ENCODE measurements at regions not wholly inside any gene's neighbourhood (a gene's known extent, or its start where the extent isn't known, plus 50 kb on each side); places are given as distances from the start of the nearest gene placed in this dataset.
A peak's percentile ranks its signal among the peaks of the same experiment; 100 is the strongest.

DNA sequence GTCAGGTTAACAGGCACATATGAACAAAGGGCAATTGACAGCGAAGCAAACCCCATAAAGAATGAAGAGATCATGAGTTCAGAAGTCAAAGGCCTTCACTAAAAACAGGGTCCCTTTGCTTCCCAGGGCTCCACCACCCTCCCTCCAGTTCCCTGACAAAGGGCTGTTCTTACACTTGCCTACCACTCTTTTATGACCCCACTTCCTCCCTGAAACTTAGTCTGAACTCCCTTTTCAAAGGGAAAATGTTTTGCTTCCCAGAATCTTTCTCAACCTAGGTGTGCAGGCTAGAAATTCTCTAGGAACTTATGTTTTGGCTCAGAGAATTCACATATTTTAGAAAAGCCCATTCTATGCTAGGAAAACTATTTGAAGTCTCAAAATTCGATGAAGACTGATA lies 86.0 kb upstream of the ITGA4 start:
- H3K27me3 ChIP-seq, result no peaks in the 10 kb centered on the region
- no peak for DNase-seq
- no peak overlapping the region for H3K4me3 ChIP-seq
- H3K9me3 ChIP-seq, result no peaks in the 10 kb centered on the region
- no peak overlapping the region for H3K27ac ChIP-seq
- TF ChIP-seq, protein P1, sequence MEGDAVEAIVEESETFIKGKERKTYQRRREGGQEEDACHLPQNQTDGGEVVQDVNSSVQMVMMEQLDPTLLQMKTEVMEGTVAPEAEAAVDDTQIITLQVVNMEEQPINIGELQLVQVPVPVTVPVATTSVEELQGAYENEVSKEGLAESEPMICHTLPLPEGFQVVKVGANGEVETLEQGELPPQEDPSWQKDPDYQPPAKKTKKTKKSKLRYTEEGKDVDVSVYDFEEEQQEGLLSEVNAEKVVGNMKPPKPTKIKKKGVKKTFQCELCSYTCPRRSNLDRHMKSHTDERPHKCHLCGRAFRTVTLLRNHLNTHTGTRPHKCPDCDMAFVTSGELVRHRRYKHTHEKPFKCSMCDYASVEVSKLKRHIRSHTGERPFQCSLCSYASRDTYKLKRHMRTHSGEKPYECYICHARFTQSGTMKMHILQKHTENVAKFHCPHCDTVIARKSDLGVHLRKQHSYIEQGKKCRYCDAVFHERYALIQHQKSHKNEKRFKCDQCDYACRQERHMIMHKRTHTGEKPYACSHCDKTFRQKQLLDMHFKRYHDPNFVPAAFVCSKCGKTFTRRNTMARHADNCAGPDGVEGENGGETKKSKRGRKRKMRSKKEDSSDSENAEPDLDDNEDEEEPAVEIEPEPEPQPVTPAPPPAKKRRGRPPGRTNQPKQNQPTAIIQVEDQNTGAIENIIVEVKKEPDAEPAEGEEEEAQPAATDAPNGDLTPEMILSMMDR (IDR thresholded peaks at IDR 0.05), result no peak
- no peak for TF ChIP-seq POLR2A (IDR thresholded peaks at IDR 0.05)
- ATAC-seq, result no peak
- no peaks in the 10 kb centered on the region for H3K4me1 ChIP-seq
- intact Hi-C loops (cut with DNase I), result no loop called here
- no peaks in the 10 kb centered on the region for H3K36me3 ChIP-seq (replicated peaks in 1 of 2; ENCODE audit: insufficient read depth in 1 of 2, low read depth in 2 of 2)
- 63 to 79% methylated on average over 2 of the region's 2 CpGs for WGBS, 2 donors

GRCh38 chr2:181371782-181372645 lies 85.2 kb upstream of the ITGA4 start:
- Histone ChIP-seq H3K27ac (no peak overlapping the region), H3K27me3 (no peaks in the 10 kb centered on the region), H3K36me3 (replicated peaks in 1 of 2; ENCODE audit: insufficient read depth in 1 of 2, low read depth in 2 of 2) (no peaks in the 10 kb centered on the region), H3K4me3 (no peak overlapping the region), H3K4me1 (no peaks in the 10 kb centered on the region), H3K9me3 (no peaks in the 10 kb centered on the region)
- TF ChIP-seq POLR2A (IDR thresholded peaks at IDR 0.05), result no peak
- TF ChIP-seq, protein P1 (IDR thresholded peaks at IDR 0.05), result no peak
- DNase-seq (peak in 1 of 4 donors; percentile 2), ATAC-seq (no peak)
- 12 to 19% methylated on average over 2 of the region's 2 CpGs for WGBS, 2 donors
- intact Hi-C loops (cut with DNase I), result no loop called here

DNA sequence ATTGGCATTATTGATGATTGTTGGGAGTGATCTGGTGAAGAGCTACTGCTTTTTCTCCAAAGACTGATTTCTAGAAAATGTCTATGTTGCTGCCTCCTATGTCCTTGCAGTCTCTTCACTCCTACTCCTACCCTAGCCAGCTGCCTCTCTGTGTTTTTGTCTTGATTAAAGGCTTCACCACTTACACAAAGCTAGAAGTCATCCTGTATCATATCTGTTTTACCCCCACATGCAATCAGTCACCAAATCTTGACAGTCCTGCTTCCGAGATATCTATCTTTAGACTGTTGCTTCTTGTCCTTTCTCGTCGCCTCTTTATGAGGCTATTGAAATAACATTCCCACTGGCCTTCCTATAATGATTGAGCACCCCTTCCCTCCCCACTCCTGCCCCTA lies 84.5 kb upstream of the ITGA4 start:
- intact Hi-C loops (cut with DNase I), result no loop called here
- no peak overlapping the region for H3K27ac ChIP-seq
- H3K4me1 ChIP-seq, result no peaks in the 10 kb centered on the region
- no peaks in the 10 kb centered on the region for H3K27me3 ChIP-seq
- no peak overlapping the region for H3K4me3 ChIP-seq
- TF ChIP-seq, protein P1 (IDR thresholded peaks at IDR 0.05), result no peak
- TF ChIP-seq POLR2A (IDR thresholded peaks at IDR 0.05), result no peak
- no peaks in the 10 kb centered on the region for H3K9me3 ChIP-seq
- 58 to 76% methylated on average over 3 of the region's 3 CpGs for WGBS, 2 donors
- no peak for ATAC-seq
- no peak for DNase-seq
- no peaks in the 10 kb centered on the region for H3K36me3 ChIP-seq (replicated peaks in 1 of 2; ENCODE audit: insufficient read depth in 1 of 2, low read depth in 2 of 2)

DNA sequence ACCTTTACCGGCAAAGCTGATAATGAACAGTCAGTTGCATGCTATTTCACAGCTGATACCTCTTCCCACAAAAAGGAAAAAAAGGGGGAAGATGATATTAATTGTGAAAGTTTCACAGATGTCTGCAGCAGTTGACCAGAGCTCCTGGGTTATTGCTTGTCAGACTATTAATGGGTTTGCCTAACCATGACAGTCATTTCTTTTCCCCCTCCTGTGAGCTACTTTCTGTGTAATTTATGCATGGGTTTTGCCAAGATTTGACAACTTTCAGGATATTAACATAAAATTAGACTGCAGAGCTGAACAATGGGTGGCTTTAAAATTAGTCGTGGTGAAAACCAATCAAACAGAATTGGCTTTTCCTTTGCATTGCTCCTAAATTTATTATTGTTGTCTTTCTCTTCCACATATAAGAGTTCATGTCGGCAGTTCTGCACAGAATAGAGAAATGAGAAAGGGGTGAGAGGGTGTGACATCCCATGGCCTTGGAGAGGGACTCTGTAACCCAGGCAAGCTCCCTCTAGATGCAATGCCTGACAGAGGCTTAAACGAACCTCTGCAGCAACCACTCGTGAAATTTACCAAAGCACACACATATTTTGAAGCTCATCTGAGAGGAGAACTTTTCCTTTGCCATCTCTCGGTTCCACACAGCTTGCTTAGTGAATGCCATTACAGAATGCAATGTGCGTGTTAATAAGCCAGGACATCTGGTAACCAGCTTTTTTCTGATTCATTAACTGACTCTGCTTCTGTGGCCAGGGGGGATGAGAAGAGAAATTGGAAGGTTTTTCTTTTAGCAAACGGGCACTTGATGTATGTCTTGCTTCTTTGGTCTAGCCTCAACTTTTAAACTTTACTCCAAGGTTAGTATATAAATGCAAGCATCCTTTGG lies 82.2 kb upstream of the ITGA4 start:
- intact Hi-C loops (cut with DNase I), result no loop called here
- DNase-seq (no peak), ATAC-seq (no peak)
- Histone ChIP-seq H3K4me1 (no peaks in the 10 kb centered on the region), H3K4me3 (no peak overlapping the region), H3K9me3 (no peaks in the 10 kb centered on the region), H3K36me3 (replicated peaks in 1 of 2; ENCODE audit: insufficient read depth in 1 of 2, low read depth in 2 of 2) (no peaks in the 10 kb centered on the region), H3K27me3 (no peaks in the 10 kb centered on the region), H3K27ac (no peak overlapping the region)
- TF ChIP-seq, protein P1 (IDR thresholded peaks at IDR 0.05), result no peak
- TF ChIP-seq POLR2A (IDR thresholded peaks at IDR 0.05), result no peak
- WGBS, 2 donors, result 32 to 58% methylated on average over 8 of the region's 8 CpGs
